ENCODE measurements at regions not wholly inside any gene's neighbourhood (a gene's known extent, or its start where the extent isn't known, plus 50 kb on each side); places are given as distances from the start of the nearest gene placed in this dataset.

DNA sequence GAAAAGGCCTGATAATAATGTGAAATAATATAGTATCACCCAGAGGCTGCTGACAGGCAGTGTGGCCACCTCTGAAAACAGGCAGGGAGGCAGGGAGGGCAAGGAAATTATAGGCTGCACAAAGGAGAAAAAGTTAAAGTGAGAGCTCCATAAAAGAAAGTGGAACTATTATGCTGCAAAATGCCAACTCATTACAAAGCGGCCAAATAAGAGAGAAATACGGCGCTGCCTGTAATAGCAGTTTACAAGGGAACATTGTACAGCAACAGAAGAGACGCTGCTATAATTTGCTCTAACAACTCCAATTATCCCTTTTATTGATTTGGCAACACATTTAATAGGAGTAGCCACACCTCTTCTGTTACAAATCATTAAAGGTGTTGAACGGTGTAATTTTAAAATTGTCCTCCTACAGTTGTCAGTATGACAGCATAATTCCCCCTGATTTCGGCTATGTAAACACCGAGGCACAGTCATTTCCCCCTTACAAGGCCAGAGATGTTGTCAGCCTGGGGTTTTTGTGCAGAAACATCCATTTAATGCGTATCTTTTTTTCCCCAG lies 120.3 kb downstream of the MRM1 start:
- TF ChIP-seq SIN3A (IDR thresholded peaks at IDR 0.05; ENCODE audit: borderline replicate concordance, insufficient read depth, low read length) = no peak

DNA sequence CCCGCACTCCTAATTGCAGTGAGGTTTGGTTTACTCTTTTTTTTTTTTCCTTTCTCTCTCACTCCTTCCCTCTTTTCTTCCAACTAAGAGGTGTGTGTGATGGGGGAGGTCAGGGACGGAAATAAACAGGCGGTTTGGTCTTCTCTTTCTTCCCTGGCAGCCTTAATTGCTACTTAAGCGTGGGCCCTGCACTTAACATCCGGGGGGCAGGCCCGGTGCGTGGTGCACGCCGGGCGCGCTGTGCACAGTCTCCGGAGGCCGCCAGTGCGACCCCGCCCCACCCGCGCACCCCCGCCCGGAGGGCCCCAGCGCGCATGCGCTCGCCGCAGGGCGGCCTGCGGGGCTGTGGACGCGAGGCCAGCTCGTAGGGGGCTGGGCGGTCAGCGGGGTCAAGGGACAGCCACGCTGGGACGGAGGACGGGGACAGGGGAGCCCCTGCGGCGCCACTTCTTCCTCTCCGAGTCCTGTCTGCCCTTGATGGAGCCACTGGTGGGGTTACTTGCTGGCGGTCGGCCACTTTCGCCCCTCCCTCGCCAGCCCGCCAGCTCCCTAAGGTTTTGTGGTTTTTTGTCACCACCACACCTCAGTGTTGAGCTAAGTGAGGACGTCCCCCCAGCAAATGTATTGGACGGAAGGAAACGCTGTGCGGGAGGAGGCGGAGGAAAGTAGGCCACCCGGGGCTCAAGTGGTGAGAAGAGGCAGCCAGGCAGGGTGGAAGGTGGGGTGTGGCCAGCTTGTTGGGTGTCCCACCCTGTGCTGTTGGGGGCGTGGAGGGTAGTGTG lies 120.9 kb downstream of the MRM1 start:
- TF ChIP-seq FOXP2 (optimal IDR thresholded peaks at IDR 0.05; ENCODE audit: borderline replicate concordance, extremely low read depth, extremely low read length, insufficient read depth) (peak; percentile 42), POLR2AphosphoS5 (IDR thresholded peaks at IDR 0.05; ENCODE audit: low read depth, low read length) (no peak)

DNA sequence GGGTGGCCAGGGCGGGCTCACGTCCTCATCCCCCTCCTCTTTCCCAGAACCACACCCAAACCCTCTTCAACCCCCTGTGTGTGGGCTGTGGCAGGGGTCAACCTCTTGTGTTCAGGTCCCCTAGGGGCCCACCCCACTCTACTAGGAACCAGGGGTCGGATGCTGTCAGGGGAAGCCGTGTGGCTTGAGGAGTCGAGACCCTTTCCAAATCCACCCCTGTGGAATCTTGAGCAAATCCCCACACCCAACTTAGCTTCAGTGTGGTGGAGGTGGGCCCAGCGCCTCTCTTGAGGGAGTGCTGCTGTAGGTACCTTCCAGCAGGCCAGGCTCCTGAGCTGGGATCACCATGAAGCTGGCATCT lies 121.5 kb downstream of the MRM1 start:
- TF ChIP-seq TAF1 (IDR thresholded peaks at IDR 0.05; ENCODE audit: borderline replicate concordance, insufficient read depth, low read length) (no peak), POLR2AphosphoS5 (IDR thresholded peaks at IDR 0.05; ENCODE audit: low read depth, low read length) (no peak), FOXP2 (optimal IDR thresholded peaks at IDR 0.05; ENCODE audit: borderline replicate concordance, extremely low read depth, extremely low read length, insufficient read depth) (no peak), SIN3A (IDR thresholded peaks at IDR 0.05; ENCODE audit: borderline replicate concordance, insufficient read depth, low read length) (no peak)
- TF ChIP-seq, protein P1, sequence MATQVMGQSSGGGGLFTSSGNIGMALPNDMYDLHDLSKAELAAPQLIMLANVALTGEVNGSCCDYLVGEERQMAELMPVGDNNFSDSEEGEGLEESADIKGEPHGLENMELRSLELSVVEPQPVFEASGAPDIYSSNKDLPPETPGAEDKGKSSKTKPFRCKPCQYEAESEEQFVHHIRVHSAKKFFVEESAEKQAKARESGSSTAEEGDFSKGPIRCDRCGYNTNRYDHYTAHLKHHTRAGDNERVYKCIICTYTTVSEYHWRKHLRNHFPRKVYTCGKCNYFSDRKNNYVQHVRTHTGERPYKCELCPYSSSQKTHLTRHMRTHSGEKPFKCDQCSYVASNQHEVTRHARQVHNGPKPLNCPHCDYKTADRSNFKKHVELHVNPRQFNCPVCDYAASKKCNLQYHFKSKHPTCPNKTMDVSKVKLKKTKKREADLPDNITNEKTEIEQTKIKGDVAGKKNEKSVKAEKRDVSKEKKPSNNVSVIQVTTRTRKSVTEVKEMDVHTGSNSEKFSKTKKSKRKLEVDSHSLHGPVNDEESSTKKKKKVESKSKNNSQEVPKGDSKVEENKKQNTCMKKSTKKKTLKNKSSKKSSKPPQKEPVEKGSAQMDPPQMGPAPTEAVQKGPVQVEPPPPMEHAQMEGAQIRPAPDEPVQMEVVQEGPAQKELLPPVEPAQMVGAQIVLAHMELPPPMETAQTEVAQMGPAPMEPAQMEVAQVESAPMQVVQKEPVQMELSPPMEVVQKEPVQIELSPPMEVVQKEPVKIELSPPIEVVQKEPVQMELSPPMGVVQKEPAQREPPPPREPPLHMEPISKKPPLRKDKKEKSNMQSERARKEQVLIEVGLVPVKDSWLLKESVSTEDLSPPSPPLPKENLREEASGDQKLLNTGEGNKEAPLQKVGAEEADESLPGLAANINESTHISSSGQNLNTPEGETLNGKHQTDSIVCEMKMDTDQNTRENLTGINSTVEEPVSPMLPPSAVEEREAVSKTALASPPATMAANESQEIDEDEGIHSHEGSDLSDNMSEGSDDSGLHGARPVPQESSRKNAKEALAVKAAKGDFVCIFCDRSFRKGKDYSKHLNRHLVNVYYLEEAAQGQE (IDR thresholded peaks at IDR 0.05; ENCODE audit: insufficient read depth in 1 of 2, low read depth in 2 of 2, low read length in 2 of 2) = no peak

DNA sequence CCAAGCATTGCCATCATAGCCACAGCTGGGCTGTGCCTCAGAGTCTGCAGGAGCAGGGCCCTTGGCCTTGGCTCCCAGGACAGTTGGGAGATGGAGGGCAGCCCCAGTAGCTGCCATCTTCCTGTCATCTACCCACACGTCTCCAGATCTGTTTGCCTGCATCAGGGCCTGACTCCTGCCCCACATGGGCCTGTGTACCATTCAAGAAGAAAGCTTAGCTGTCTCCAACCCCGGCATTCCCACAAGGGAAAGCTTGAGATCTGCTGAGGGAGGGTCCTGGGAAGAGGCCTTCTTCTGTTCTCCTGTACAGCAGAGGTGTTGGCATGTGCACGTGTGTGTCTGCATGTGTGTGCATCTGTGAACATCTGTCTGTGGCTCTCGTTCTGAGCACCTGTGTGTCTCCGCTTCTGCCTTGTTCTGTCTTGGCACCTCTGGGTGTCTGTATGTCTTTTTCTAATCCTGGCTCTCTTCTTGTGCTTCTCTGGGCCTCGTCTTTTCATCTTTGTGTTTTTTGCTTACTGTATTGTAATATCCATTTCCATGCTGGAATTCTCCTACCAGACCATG lies 122.2 kb downstream of the MRM1 start:
- no peak for TF ChIP-seq FOXP2 (optimal IDR thresholded peaks at IDR 0.05; ENCODE audit: borderline replicate concordance, extremely low read depth, extremely low read length, insufficient read depth)
- no peak for TF ChIP-seq SIN3A (IDR thresholded peaks at IDR 0.05; ENCODE audit: borderline replicate concordance, insufficient read depth, low read length)
- TF ChIP-seq POLR2AphosphoS5 (IDR thresholded peaks at IDR 0.05; ENCODE audit: low read depth, low read length) = no peak
- TF ChIP-seq TAF1 (IDR thresholded peaks at IDR 0.05; ENCODE audit: borderline replicate concordance, insufficient read depth, low read length) = no peak
- TF ChIP-seq, protein P1 (IDR thresholded peaks at IDR 0.05; ENCODE audit: insufficient read depth in 1 of 2, low read depth in 2 of 2, low read length in 2 of 2) = no peak

DNA sequence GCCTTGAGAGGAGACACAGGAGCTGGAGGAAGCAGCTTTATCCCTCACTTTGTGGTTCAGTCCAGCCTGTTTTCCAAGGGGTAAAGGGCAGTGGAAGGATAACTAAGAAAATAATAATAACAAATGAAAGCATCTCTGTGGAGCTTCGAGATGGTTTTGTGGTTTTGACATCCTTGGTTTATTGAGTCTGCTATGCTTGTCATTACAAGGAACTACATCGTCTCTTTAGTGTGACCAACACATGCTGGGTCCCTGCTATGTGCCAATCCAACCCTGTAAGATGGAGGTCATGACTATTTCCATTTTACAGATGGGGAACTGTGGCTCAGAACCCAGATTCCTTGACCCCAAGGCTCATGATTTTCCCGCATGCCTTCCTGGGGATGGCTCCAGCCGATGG lies 124.8 kb downstream of the MRM1 start:
- no peak for TF ChIP-seq TAF1 (IDR thresholded peaks at IDR 0.05; ENCODE audit: borderline replicate concordance, insufficient read depth, low read length)
- TF ChIP-seq FOXP2 (optimal IDR thresholded peaks at IDR 0.05; ENCODE audit: borderline replicate concordance, extremely low read depth, extremely low read length, insufficient read depth) = no peak
- TF ChIP-seq, protein P1 (IDR thresholded peaks at IDR 0.05; ENCODE audit: insufficient read depth in 1 of 2, low read depth in 2 of 2, low read length in 2 of 2) = no peak
- TF ChIP-seq POLR2AphosphoS5 (IDR thresholded peaks at IDR 0.05; ENCODE audit: low read depth, low read length) = no peak
- TF ChIP-seq SIN3A (IDR thresholded peaks at IDR 0.05; ENCODE audit: borderline replicate concordance, insufficient read depth, low read length) = no peak

DNA sequence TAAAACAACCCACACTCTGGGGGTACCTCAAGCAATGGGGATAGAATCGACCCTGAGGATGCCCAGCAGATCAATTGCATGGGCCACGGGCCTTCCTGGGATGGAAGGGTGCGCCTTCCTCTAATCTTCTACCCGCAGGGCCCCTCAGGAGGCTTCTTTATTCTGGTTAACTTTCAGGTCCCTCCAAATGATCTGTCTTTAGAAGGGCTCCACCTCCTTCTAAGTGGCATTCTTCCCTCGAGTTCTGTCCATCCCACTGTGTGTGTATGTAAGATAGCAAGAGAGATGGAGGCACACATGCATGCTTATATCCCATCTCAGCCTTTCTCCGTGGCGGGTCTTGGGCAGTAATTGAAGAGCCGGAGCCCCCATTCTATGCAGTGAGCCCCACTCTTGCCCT lies 125.7 kb downstream of the MRM1 start:
- TF ChIP-seq, protein P1 (IDR thresholded peaks at IDR 0.05; ENCODE audit: insufficient read depth in 1 of 2, low read depth in 2 of 2, low read length in 2 of 2) = no peak
